Bronchial epithelial cell (primary cell): ENCODE measurements at regions not wholly inside any gene's neighbourhood (a gene's known extent, or its start where the extent isn't known, plus 50 kb on each side); places are given as distances from the start of the nearest gene placed in this dataset.

Source experiments
- DNase-seq: peaks from one replicate; pipeline ENCODE4 v3.0.0-alpha.2; 2010; ENCODE audit warnings: low read depth
- FAIRE-seq: peaks from 2 replicates; lab custom pipeline; 2011; peaks lifted over from hg19 to GRCh38; lab: Jason Lieb, UNC
- H3K27me3 ChIP-seq: 2 replicates; pipeline ENCODE4 v1.5.1; 2011; ENCODE audit warnings: low read length; ENCODE audit not compliant: control insufficient read depth, insufficient read depth
- H3K36me3 ChIP-seq: 2 replicates; pipeline ENCODE4 v1.5.1; 2011; ENCODE audit warnings: low read length; ENCODE audit not compliant: control insufficient read depth, insufficient read depth
- H3K4me3 ChIP-seq: 2 replicates; pipeline ENCODE4 v1.5.1; 2011; ENCODE audit warnings: mild to moderate bottlenecking, low read depth, low read length, control low read depth
- CTCF ChIP-seq: IDR thresholded peaks from 2 replicates; pipeline ENCODE4 v1.5.1; 2011; ENCODE audit warnings: mild to moderate bottlenecking, moderate library complexity, low read length, control low read depth, inconsistent platforms; ENCODE audit not compliant: insufficient read depth, severe bottlenecking

- DNase-seq (no peak), FAIRE-seq (no peak)
- Histone ChIP-seq H3K4me3 (no peak overlapping the region), H3K27me3 (no peaks in the 10 kb centered on the region), H3K36me3 (no peaks in the 10 kb centered on the region)
- no peak for TF ChIP-seq CTCF
Measured at GRCh38 chr12:43069768-43070221, 480.2 kb upstream of the PRICKLE1 start.

- no peak for DNase-seq
- Histone ChIP-seq H3K4me3 (no peak overlapping the region), H3K36me3 (no peaks in the 10 kb centered on the region), H3K27me3 (no peaks in the 10 kb centered on the region)
- no peak for FAIRE-seq
- no peak for TF ChIP-seq CTCF
Measured at GRCh38 chr12:43066471-43066870, 476.9 kb upstream of the PRICKLE1 start.

- Histone ChIP-seq H3K27me3 (no peaks in the 10 kb centered on the region), H3K36me3 (no peaks in the 10 kb centered on the region), H3K4me3 (no peak overlapping the region)
- FAIRE-seq = no peak
- peak; percentile 45 for DNase-seq
- TF ChIP-seq CTCF = no peak
Measured at GRCh38 chr12:43063650-43064049, 474.1 kb upstream of the PRICKLE1 start.

GRCh38 chr12:43062201-43062895 lies 472.8 kb upstream of the PRICKLE1 start:
- FAIRE-seq = no peak
- TF ChIP-seq CTCF = no peak

GRCh38 chr12:43060742-43061141 lies 471.2 kb upstream of the PRICKLE1 start:
- TF ChIP-seq CTCF = no peak
- DNase-seq (no peak), FAIRE-seq (no peak)
- Histone ChIP-seq H3K4me3 (no peak overlapping the region), H3K27me3 (no peaks in the 10 kb centered on the region), H3K36me3 (no peaks in the 10 kb centered on the region)

More at GRCh38 chr12:43062201-43062895, 472.8 kb upstream of the PRICKLE1 start:
- H3K36me3 ChIP-seq = no peaks in the 10 kb centered on the region
- no peak for DNase-seq
- no peaks in the 10 kb centered on the region for H3K27me3 ChIP-seq
- H3K4me3 ChIP-seq = no peak overlapping the region

- DNase-seq (no peak), FAIRE-seq (no peak)
- H3K27me3 ChIP-seq = no peaks in the 10 kb centered on the region
- no peaks in the 10 kb centered on the region for H3K36me3 ChIP-seq
- no peak overlapping the region for H3K4me3 ChIP-seq
- TF ChIP-seq CTCF = no peak
Measured at GRCh38 chr12:43058616-43059015, 469.1 kb upstream of the PRICKLE1 start.
